K562 (cell line): ENCODE measurements at regions not wholly inside any gene's neighbourhood (a gene's known extent, or its start where the extent isn't known, plus 50 kb on each side); places are given as distances from the start of the nearest gene placed in this dataset.

Experiments used
- ATAC-seq: fragments of 200-7000 bp; cut with Tn5 transposase; 3 replicates; pipeline ENCODE4 v1.9.1; 2020; ENCODE audit warnings: moderate library complexity
- BruUV-seq: library from RNA; stranded (reverse); fragments of 400-500 nt; replicated peaks from 2 replicates; lab custom pipeline; 2021; lab: Mats Ljungman, UMichigan
- CTCF ChIA-PET: fragments of 300-600 bp; formaldehyde crosslinking; extraction: SDS; loops from one replicate; lab custom pipeline; 2021; ENCODE audit warnings: low intra/inter-chr PET ratio; lab: Yijun Ruan, JAX
- POLR2A ChIA-PET: fragments of 300-600, 350-650 bp; sonication (Branson Sonifier 250); formaldehyde crosslinking; extraction: SDS; loops from one replicate; lab custom pipeline; 2021; ENCODE audit warnings: antibody characterized with exemption, inconsistent platforms; lab: Yijun Ruan, JAX
- DNase-seq, 4 experiments: peaks; one replicate each; pipeline versions ENCODE4 v3.0.0 to v3.0.0-alpha.2; 2011 to 2018; ENCODE audit warnings: low spot score in 3 of 4, mixed read lengths in 3 of 4; ENCODE audit errors: extremely low read depth in 1 of 4
- FAIRE-seq: peaks from 2 replicates; lab custom pipeline; 2011; peaks lifted over from hg19 to GRCh38; lab: Jason Lieb, UNC
- H2AFZ ChIP-seq: 2 replicates; pipeline ENCODE4 v1.6.0; 2011; ENCODE audit warnings: low read depth, low read length, control low read depth, inconsistent platforms
- H3K27ac ChIP-seq: fragments of 200-600 bp; 3 replicates; pipeline ENCODE4 v1.8.0; 2011; ENCODE audit warnings: low read depth, mild to moderate bottlenecking, control low read depth, inconsistent platforms, low read length, moderate library complexity, mixed read lengths; ENCODE audit errors: extremely low read depth
- H3K27me3 ChIP-seq, 2 experiments: fragments of 300-600 bp in 1 of 2; 2 replicates in 1 of 2; 3 replicates in 1 of 2; pipeline versions ENCODE4 v1.6.0 to v1.8.0; 2011; ENCODE audit warnings: inconsistent platforms in 2 of 2, low read length in 2 of 2, mild to moderate bottlenecking in 1 of 2, mixed read lengths in 1 of 2, moderate library complexity in 1 of 2; ENCODE audit not compliant: control insufficient read depth in 2 of 2, insufficient read depth in 2 of 2
- H3K36me3 ChIP-seq: fragments of 300-600 bp; 3 replicates; pipeline ENCODE4 v1.8.0; 2011; ENCODE audit warnings: mild to moderate bottlenecking, low read length, inconsistent platforms; ENCODE audit not compliant: control insufficient read depth, insufficient read depth
- H3K4me1 ChIP-seq, 2 experiments: fragments of 200-600 bp in 1 of 2; replicated peaks in 1 of 2; 2 replicates in 1 of 2; 3 replicates in 1 of 2; pipeline versions ENCODE4 v1.5.1 to v1.8.0; 2011; ENCODE audit warnings: inconsistent platforms in 2 of 2, low read length in 2 of 2, mild to moderate bottlenecking in 1 of 2, mixed read lengths in 1 of 2, moderate library complexity in 1 of 2; ENCODE audit not compliant: control insufficient read depth in 2 of 2, insufficient read depth in 2 of 2
- H3K4me2 ChIP-seq: 2 replicates; pipeline ENCODE4 v1.6.1; 2011; ENCODE audit warnings: low read length, control low read depth, inconsistent platforms, mixed read lengths; ENCODE audit not compliant: insufficient read depth
- H3K4me3 ChIP-seq: fragments of 200-600 bp; sonication (generic), shearing (Covaris generic); 2 replicates; pipeline ENCODE4 v1.5.1; 2016; ENCODE audit warnings: control low read depth, inconsistent platforms
- H3K79me2 ChIP-seq: fragments of 200-600 bp; 3 replicates; pipeline ENCODE4 v1.8.0; 2011; ENCODE audit warnings: low read length, inconsistent platforms; ENCODE audit not compliant: control insufficient read depth, insufficient read depth
- H3K9ac ChIP-seq, 2 experiments: 2 replicates each; pipeline versions ENCODE4 v1.6.0 to v1.6.1; 2011; ENCODE audit warnings: low read depth in 2 of 2, low read length in 2 of 2, control low read depth in 1 of 2, inconsistent platforms in 1 of 2, mild to moderate bottlenecking in 1 of 2, mixed read lengths in 1 of 2; ENCODE audit not compliant: insufficient read depth in 1 of 2
- H3K9me1 ChIP-seq: one replicate; pipeline ENCODE4 v1.6.0; 2011; ENCODE audit warnings: inconsistent platforms, mild to moderate bottlenecking, low read length, moderate library complexity; ENCODE audit not compliant: control insufficient read depth, insufficient read depth
- H3K9me3 ChIP-seq: replicated peaks from 2 replicates; pipeline ENCODE4 v1.5.1; 2011; ENCODE audit warnings: low read depth, low read length, inconsistent platforms; ENCODE audit not compliant: control insufficient read depth, insufficient read depth
- H4K20me1 ChIP-seq: replicated peaks from 2 replicates; pipeline ENCODE4 v1.6.1; 2011; ENCODE audit warnings: low read length, inconsistent platforms, mixed read lengths; ENCODE audit not compliant: control insufficient read depth, insufficient read depth
- CLOCK ChIP-seq: fragments of 250-450 bp; sonication (Bioruptor Pico); IDR thresholded peaks from 2 replicates; pipeline ENCODE4 v1.4.0; 2020; ENCODE audit warnings: mild to moderate bottlenecking, moderate library complexity, borderline replicate concordance
- FUS ChIP-seq: fragments of 200-400 bp; formaldehyde crosslinking; optimal IDR thresholded peaks from 2 replicates; pipeline ENCODE3; 2017; ENCODE audit warnings: low read depth, low read length
- GATAD2A ChIP-seq: fragments of 450-650 bp; IDR thresholded peaks from 2 replicates; pipeline ENCODE4 v1.6.1; 2017
- HBP1 ChIP-seq: fragments of 450-650 bp; formaldehyde crosslinking; IDR thresholded peaks from 2 replicates; pipeline ENCODE4 v1.4.0; 2022; ENCODE audit warnings: missing genetic modification characterization
- NFATC3 ChIP-seq: fragments of 450-650 bp; IDR thresholded peaks from 2 replicates; pipeline ENCODE4 v1.6.1; 2017; ENCODE audit warnings: mild to moderate bottlenecking
- NR4A1 ChIP-seq, 2 experiments: fragments of 250-450 bp in 1 of 2; fragments of 450-650 bp in 1 of 2; sonication (Bioruptor Pico) in 1 of 2; IDR thresholded peaks; 2 replicates each; pipeline versions ENCODE4 v1.4.0 to v1.6.1; 2016 to 2020; ENCODE audit warnings: mild to moderate bottlenecking in 2 of 2, missing compliant biosample characterization in 1 of 2, missing genetic modification characterization in 1 of 2, moderate library complexity in 1 of 2
- PHB ChIP-seq: fragments of 250-450 bp; sonication (Bioruptor Pico); IDR thresholded peaks from 2 replicates; pipeline ENCODE4 v1.5.0; 2021
- PREB ChIP-seq: sonication (generic); formaldehyde crosslinking; IDR thresholded peaks from 2 replicates; pipeline ENCODE4 v1.8.1; 2023; ENCODE audit warnings: mild to moderate bottlenecking, missing genetic modification reagents
- WHSC1 ChIP-seq: IDR thresholded peaks from one replicate; pipeline ENCODE4 v1.6.1; 2012; ENCODE audit warnings: low read length, control low read depth, inconsistent platforms
- WGBS: fragments of 100-300 bp; shearing (Covaris generic); methylation state at CpG from one replicate; pipeline ENCODE4 v1.1.6; 2016; ENCODE audit warnings: low coverage, mixed read lengths; ENCODE audit not compliant: insufficient coverage; ENCODE audit errors: missing lambda C conversion rate; 5-methylcytosine and 5-hydroxymethylcytosine counted together
- in situ Hi-C: fragments of 300-500 bp; cut with MboI; formaldehyde crosslinking; loops from 4 replicates; pipeline ENCODE4 v1.15.0; 2018; ENCODE audit warnings: inconsistent platforms, mixed read lengths
- intact Hi-C: fragments of 100-400 bp; cut with micrococcal nuclease; formaldehyde crosslinking; loops from 2 replicates; pipeline ENCODE4 v1.14.2; 2022

GRCh38 chr10:52472406-52473146, 158.5 kb downstream of the DKK1 start (continued):
- TF ChIP-seq WHSC1 (no peak), HBP1 (CRISPR knock-in tag) (no peak), NFATC3 (no peak), GATAD2A (no peak), PREB (CRISPR knock-in tag) (no peak)

GRCh38 chr10:52474265-52474664, 160.2 kb downstream of the DKK1 start:
- ChIA-PET POLR2A (no interaction called here), CTCF (no interaction called here)
- in situ Hi-C loops = no loop called here
- H4K20me1 ChIP-seq = no peaks in the 10 kb centered on the region
- H3K9me3 ChIP-seq = no peaks in the 10 kb centered on the region
- no peaks in the 10 kb centered on the region for H3K9me1 ChIP-seq
- no peak overlapping the region for H2AFZ ChIP-seq
- H3K36me3 ChIP-seq = no peaks in the 10 kb centered on the region
- DNase-seq = no peak
- H3K4me2 ChIP-seq = no peak overlapping the region
- no peaks in the 10 kb centered on the region for H3K4me1 ChIP-seq
- H3K4me3 ChIP-seq = no peak overlapping the region
- intact Hi-C loops = no loop called here
- FAIRE-seq = no peak
- H3K79me2 ChIP-seq = no peaks in the 10 kb centered on the region
- TF ChIP-seq CLOCK (CRISPR knock-in tag) = no peak
- no peak for TF ChIP-seq FUS
- TF ChIP-seq PHB (CRISPR knock-in tag) = no peak
- TF ChIP-seq NR4A1 (CRISPR knock-in tag; IDR thresholded peaks at IDR 0.05) = no peak
- no peak for TF ChIP-seq NR4A1 (tag; IDR thresholded peaks at IDR 0.05)
- ATAC-seq = no peak
- no peak overlapping the region for H3K9ac ChIP-seq
- 0% methylated on average over 2 of the region's 2 CpGs for WGBS
- H3K27me3 ChIP-seq = no peaks in the 10 kb centered on the region
- no TSS peak for BruUV-seq
- no peak overlapping the region for H3K27ac ChIP-seq
